C4-2B (cell line): ENCODE measurements at regions not wholly inside any gene's neighbourhood (a gene's known extent, or its start where the extent isn't known, plus 50 kb on each side); places are given as distances from the start of the nearest gene placed in this dataset.

ENCODE experiments used
- CTCF ChIP-seq: fragments of 450-650 bp; conservative IDR thresholded peaks from 2 replicates; pipeline ENCODE4 v1.5.1; 2017; ENCODE audit warnings: mild to moderate bottlenecking
- ZFX ChIP-seq: fragments of 450-650 bp; IDR thresholded peaks from 2 replicates; pipeline ENCODE4 v1.6.1; 2017

- TF ChIP-seq CTCF: no peak
- TF ChIP-seq ZFX: no peak
Observed at GRCh38 chr1:208665936-208666335, 421.8 kb upstream of the PLXNA2 start.
